ENCODE measurements at regions not wholly inside any gene's neighbourhood (a gene's known extent, or its start where the extent isn't known, plus 50 kb on each side); places are given as distances from the start of the nearest gene placed in this dataset.
A peak's percentile ranks its signal among the peaks of the same experiment; 100 is the strongest.

- no peak for DNase-seq (ENCODE audit: low read depth)
These were observed 1123.7 kb upstream of the PABPC4L start for GRCh38 chr4:135325264-135325663.

- peak; percentile 4 for DNase-seq (ENCODE audit: low read depth)
These were observed 1118.1 kb upstream of the PABPC4L start for GRCh38 chr4:135319685-135320084.

GRCh38 chr4:135316266-135316779, 1114.7 kb upstream of the PABPC4L start:
- peak; percentile 0 for DNase-seq (ENCODE audit: low read depth)

GRCh38 chr4:135290136-135290535, 1088.5 kb upstream of the PABPC4L start:
- DNase-seq (ENCODE audit: low read depth): no peak

- no peak for DNase-seq (ENCODE audit: low read depth)
These were observed 1082.3 kb upstream of the PABPC4L start for GRCh38 chr4:135283934-135284333.

GRCh38 chr4:135282676-135283075, 1081.1 kb upstream of the PABPC4L start:
- DNase-seq (ENCODE audit: low read depth): no peak

- no peak for DNase-seq (ENCODE audit: low read depth)
These were observed 1079.6 kb upstream of the PABPC4L start for GRCh38 chr4:135281230-135281629.

- DNase-seq (ENCODE audit: low read depth): no peak
These were observed 1076.4 kb upstream of the PABPC4L start for GRCh38 chr4:135277980-135278315.

GRCh38 chr4:135277068-135277979, 1075.7 kb upstream of the PABPC4L start:
- peak; percentile 2 for DNase-seq (ENCODE audit: low read depth)

- DNase-seq (ENCODE audit: low read depth): no peak
These were observed 1072.8 kb upstream of the PABPC4L start for GRCh38 chr4:135274416-135274815.

GRCh38 chr4:135269125-135269890, 1067.7 kb upstream of the PABPC4L start:
- DNase-seq (ENCODE audit: low read depth): no peak

GRCh38 chr4:135268369-135268768, 1066.8 kb upstream of the PABPC4L start:
- no peak for DNase-seq (ENCODE audit: low read depth)

GRCh38 chr4:135267148-135267865, 1065.7 kb upstream of the PABPC4L start:
- no peak for DNase-seq (ENCODE audit: low read depth)

- DNase-seq (ENCODE audit: low read depth): no peak
These were observed 1054.5 kb upstream of the PABPC4L start for GRCh38 chr4:135256111-135256510.

GRCh38 chr4:135250040-135250439, 1048.5 kb upstream of the PABPC4L start:
- DNase-seq (ENCODE audit: low read depth): no peak

GRCh38 chr4:135249024-135249423, 1047.4 kb upstream of the PABPC4L start:
- DNase-seq (ENCODE audit: low read depth): no peak

- no peak for DNase-seq (ENCODE audit: low read depth)
These were observed 1043.1 kb upstream of the PABPC4L start for GRCh38 chr4:135244696-135245095.

- DNase-seq (ENCODE audit: low read depth): peak; percentile 13
These were observed 1042.5 kb upstream of the PABPC4L start for GRCh38 chr4:135244056-135244455.

GRCh38 chr4:135240796-135241195, 1039.2 kb upstream of the PABPC4L start:
- no peak for DNase-seq (ENCODE audit: low read depth)

- DNase-seq (ENCODE audit: low read depth): no peak
These were observed 1038.4 kb upstream of the PABPC4L start for GRCh38 chr4:135239964-135240363.

- peak; percentile 6 for DNase-seq (ENCODE audit: low read depth)
These were observed 1037.4 kb upstream of the PABPC4L start for GRCh38 chr4:135238940-135239339.

- DNase-seq (ENCODE audit: low read depth): no peak
These were observed 1034.5 kb upstream of the PABPC4L start for GRCh38 chr4:135236048-135236447.
